Thyroid gland (tissue), 4 donors: ENCODE measurements at regions not wholly inside any gene's neighbourhood (a gene's known extent, or its start where the extent isn't known, plus 50 kb on each side); places are given as distances from the start of the nearest gene placed in this dataset.

Experiments used
- CTCF ChIP-seq, 6 experiments: fragments of 200-600 bp in 3 of 6; fragments of 450-650 bp in 3 of 6; sonication (generic) in 3 of 6; IDR thresholded peaks; one replicate each; pipeline ENCODE4 v1.5.1; 2016 to 2019; ENCODE audit warnings: antibody characterized with exemption in 6 of 6, mild to moderate bottlenecking in 2 of 6, inconsistent platforms in 1 of 6, moderate library complexity in 1 of 6
- POLR2A ChIP-seq, 2 donors: fragments of 450-650 bp; IDR thresholded peaks; one replicate each; pipeline ENCODE4 v1.6.1; 2017; ENCODE audit warnings: antibody characterized with exemption in 2 of 2, mild to moderate bottlenecking in 2 of 2, moderate library complexity in 1 of 2

GRCh38 chr18:27540111-27540510 lies 355.0 kb upstream of the CHST9 start:
- TF ChIP-seq CTCF (IDR thresholded peaks at IDR 0.05): no peak
- TF ChIP-seq POLR2A (IDR thresholded peaks at IDR 0.05): no peak
